ENCODE measurements at regions not wholly inside any gene's neighbourhood (a gene's known extent, or its start where the extent isn't known, plus 50 kb on each side); places are given as distances from the start of the nearest gene placed in this dataset.

DNA sequence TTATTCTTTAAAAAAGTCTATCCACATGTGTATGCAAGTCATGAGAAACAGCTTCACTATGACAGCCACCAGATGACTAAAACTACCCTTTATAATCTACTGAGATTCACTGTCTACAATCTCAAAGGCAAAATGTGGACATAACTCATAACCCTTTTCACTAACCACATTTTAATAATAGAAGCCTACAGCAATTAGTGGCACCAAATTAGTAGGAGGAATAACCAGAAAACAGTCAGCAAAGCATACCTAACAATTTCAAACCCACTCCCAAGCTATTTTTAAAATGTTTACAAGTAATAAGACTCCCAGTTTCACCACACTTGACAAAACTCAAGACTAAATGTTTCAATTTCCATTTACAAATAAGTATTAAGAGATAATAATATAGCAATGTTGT lies 442.9 kb downstream of the PTPRC start:
- TF ChIP-seq, protein P1, sequence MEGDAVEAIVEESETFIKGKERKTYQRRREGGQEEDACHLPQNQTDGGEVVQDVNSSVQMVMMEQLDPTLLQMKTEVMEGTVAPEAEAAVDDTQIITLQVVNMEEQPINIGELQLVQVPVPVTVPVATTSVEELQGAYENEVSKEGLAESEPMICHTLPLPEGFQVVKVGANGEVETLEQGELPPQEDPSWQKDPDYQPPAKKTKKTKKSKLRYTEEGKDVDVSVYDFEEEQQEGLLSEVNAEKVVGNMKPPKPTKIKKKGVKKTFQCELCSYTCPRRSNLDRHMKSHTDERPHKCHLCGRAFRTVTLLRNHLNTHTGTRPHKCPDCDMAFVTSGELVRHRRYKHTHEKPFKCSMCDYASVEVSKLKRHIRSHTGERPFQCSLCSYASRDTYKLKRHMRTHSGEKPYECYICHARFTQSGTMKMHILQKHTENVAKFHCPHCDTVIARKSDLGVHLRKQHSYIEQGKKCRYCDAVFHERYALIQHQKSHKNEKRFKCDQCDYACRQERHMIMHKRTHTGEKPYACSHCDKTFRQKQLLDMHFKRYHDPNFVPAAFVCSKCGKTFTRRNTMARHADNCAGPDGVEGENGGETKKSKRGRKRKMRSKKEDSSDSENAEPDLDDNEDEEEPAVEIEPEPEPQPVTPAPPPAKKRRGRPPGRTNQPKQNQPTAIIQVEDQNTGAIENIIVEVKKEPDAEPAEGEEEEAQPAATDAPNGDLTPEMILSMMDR (IDR thresholded peaks at IDR 0.05 in 4 of 5, conservative IDR thresholded peaks at IDR 0.05 in 1 of 5) = no peak
- no peak for TF ChIP-seq POLR2A (IDR thresholded peaks at IDR 0.05)

All from gastrocnemius medialis (tissue), 4 donors.